Calu3 (cell line): ENCODE measurements at regions not wholly inside any gene's neighbourhood (a gene's known extent, or its start where the extent isn't known, plus 50 kb on each side); places are given as distances from the start of the nearest gene placed in this dataset.

Source experiments
- BruUV-seq: library from RNA; stranded (reverse); fragments of 400-500 nt; replicated peaks from 2 replicates; lab custom pipeline; 2021; lab: Mats Ljungman, UMichigan
- CTCF ChIA-PET: fragments of 300-600 bp; sonication (Branson Sonifier 250); formaldehyde crosslinking; loops from one replicate; lab custom pipeline; 2022; ENCODE audit warnings: antibody characterized with exemption; lab: Charles Lee
- DNase-seq: peaks from one replicate; pipeline ENCODE4 v3.0.0; 2022
- H3K27ac Mint-ChIP-seq: one replicate; pipeline ENCODE4 v1.8.0; 2022; ENCODE audit warnings: mixed read lengths; ENCODE audit not compliant: unreplicated experiment
- H3K27me3 Mint-ChIP-seq: one replicate; pipeline ENCODE4 v1.8.0; 2022; ENCODE audit warnings: mixed read lengths; ENCODE audit not compliant: unreplicated experiment
- H3K36me3 Mint-ChIP-seq: one replicate; pipeline ENCODE4 v1.8.0; 2022; ENCODE audit warnings: mild to moderate bottlenecking, moderate library complexity, mixed read lengths; ENCODE audit not compliant: insufficient read depth, unreplicated experiment
- H3K4me1 Mint-ChIP-seq: one replicate; pipeline ENCODE4 v1.8.0; 2022; ENCODE audit warnings: mild to moderate bottlenecking, low read depth, mixed read lengths; ENCODE audit not compliant: unreplicated experiment
- H3K4me3 Mint-ChIP-seq: one replicate; pipeline ENCODE4 v1.8.0; 2022; ENCODE audit warnings: mild to moderate bottlenecking, low read depth, moderate library complexity, mixed read lengths; ENCODE audit not compliant: unreplicated experiment
- H3K9me3 Mint-ChIP-seq: one replicate; pipeline ENCODE4 v1.8.0; 2022; ENCODE audit warnings: low read depth, mixed read lengths; ENCODE audit not compliant: unreplicated experiment
- intact Hi-C: fragments of 100-400 bp; cut with micrococcal nuclease; formaldehyde crosslinking; loops from one replicate; pipeline ENCODE4 v1.10.0; 2022; ENCODE audit not compliant: unreplicated experiment
- TF ChIP-seq, protein P1 (sequence below): fragments of 200-600 bp; IDR thresholded peaks from one replicate; pipeline ENCODE4 v1.8.0; 2022; ENCODE audit warnings: antibody characterized with exemption; ENCODE audit not compliant: unreplicated experiment

DNA sequence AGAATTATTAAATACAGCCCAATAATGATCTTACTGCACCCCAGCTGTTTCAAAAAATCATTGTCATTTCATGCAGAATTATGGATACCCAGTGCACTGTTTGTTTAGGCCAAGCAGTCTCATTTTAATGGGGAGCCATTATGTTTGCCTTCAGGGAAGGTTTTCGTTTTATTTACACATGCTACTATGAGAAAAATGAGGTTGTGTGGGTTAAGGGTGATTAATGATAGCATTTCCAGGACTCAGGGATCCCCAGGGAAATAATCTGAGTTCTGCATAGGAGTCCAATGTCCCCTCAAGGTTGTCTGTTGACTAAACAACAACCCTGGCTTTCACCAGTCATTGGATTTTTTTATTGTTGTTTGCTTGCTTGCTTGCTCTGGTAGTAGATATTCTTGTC, 71.0 kb upstream of the ZP4 start:
- CTCF ChIA-PET, result no interaction called here
- TF ChIP-seq, protein P1, sequence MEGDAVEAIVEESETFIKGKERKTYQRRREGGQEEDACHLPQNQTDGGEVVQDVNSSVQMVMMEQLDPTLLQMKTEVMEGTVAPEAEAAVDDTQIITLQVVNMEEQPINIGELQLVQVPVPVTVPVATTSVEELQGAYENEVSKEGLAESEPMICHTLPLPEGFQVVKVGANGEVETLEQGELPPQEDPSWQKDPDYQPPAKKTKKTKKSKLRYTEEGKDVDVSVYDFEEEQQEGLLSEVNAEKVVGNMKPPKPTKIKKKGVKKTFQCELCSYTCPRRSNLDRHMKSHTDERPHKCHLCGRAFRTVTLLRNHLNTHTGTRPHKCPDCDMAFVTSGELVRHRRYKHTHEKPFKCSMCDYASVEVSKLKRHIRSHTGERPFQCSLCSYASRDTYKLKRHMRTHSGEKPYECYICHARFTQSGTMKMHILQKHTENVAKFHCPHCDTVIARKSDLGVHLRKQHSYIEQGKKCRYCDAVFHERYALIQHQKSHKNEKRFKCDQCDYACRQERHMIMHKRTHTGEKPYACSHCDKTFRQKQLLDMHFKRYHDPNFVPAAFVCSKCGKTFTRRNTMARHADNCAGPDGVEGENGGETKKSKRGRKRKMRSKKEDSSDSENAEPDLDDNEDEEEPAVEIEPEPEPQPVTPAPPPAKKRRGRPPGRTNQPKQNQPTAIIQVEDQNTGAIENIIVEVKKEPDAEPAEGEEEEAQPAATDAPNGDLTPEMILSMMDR, result no peak
- intact Hi-C loops, result no loop called here
- Mint-ChIP-seq H3K27ac (no peak overlapping the region), H3K4me1 (no peaks in the 10 kb centered on the region), H3K9me3 (no peaks in the 10 kb centered on the region), H3K4me3 (no peak overlapping the region), H3K36me3 (no peaks in the 10 kb centered on the region), H3K27me3 (no peaks in the 10 kb centered on the region)
- no peak for DNase-seq
- no TSS peak for BruUV-seq

DNA sequence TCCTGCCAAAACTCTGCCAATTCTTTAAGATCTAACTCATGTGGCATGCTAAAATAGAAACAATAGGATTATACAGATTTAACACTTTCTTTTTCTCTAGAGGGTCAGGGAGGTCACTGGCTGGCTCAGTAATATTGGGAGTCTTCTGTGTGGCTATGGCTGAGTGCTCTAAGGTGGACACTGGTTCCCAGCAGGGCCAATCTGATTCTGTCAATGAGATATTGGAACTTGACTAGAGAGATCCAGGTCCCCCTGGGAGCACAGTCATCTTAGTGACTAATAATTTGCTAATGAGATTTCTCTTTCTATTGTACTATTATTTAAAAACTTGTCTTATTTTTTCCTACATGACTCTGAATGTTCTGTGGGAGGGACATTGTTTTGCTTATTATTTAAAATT, 69.1 kb upstream of the ZP4 start:
- TF ChIP-seq, protein P1, result no peak
- intact Hi-C loops, result no loop called here
- no peak overlapping the region for H3K27ac Mint-ChIP-seq
- CTCF ChIA-PET, result interaction anchor here (0.7 kb wide), 2 partner anchors 29 to 206 kb away, joined by 3 to 4 read pairs; no protein-coding TSS in a partner anchor
- H3K9me3 Mint-ChIP-seq, result no peaks in the 10 kb centered on the region
- no peak overlapping the region for H3K4me3 Mint-ChIP-seq
- no peak for DNase-seq
- H3K36me3 Mint-ChIP-seq, result no peaks in the 10 kb centered on the region
- BruUV-seq, result no TSS peak
- no peaks in the 10 kb centered on the region for H3K27me3 Mint-ChIP-seq
- H3K4me1 Mint-ChIP-seq, result no peaks in the 10 kb centered on the region

GRCh38 chr1:237953238-237953637, 62.5 kb upstream of the ZP4 start:
- Mint-ChIP-seq H3K27me3 (no peaks in the 10 kb centered on the region), H3K36me3 (no peaks in the 10 kb centered on the region), H3K4me1 (no peaks in the 10 kb centered on the region), H3K4me3 (no peak overlapping the region), H3K27ac (no peak overlapping the region), H3K9me3 (no peaks in the 10 kb centered on the region)
- intact Hi-C loops, result no loop called here
- DNase-seq, result no peak
- no TSS peak for BruUV-seq
- CTCF ChIA-PET, result interaction anchor here (0.8 kb wide), 1 partner anchor 110 kb away, joined by 3 read pairs; no protein-coding TSS in a partner anchor
- TF ChIP-seq, protein P1, result no peak
